GM20000 (cell line): ENCODE measurements at regions not wholly inside any gene's neighbourhood (a gene's known extent, or its start where the extent isn't known, plus 50 kb on each side); places are given as distances from the start of the nearest gene placed in this dataset.

Experiments
- DNase-seq: peaks from one replicate; pipeline ENCODE4 v3.0.0; 2012; ENCODE audit warnings: low spot score
- CTCF ChIP-seq: IDR thresholded peaks from 2 replicates; pipeline ENCODE4 v1.5.1; 2012; ENCODE audit warnings: mild to moderate bottlenecking, control low read depth; ENCODE audit errors: extremely low read depth, missing control alignments

GRCh38 chr21:19031953-19032352 is 628.4 kb upstream of the TMPRSS15 start:
- no peak for DNase-seq
- TF ChIP-seq CTCF = no peak

- no peak for TF ChIP-seq CTCF
These were observed 630.5 kb upstream of the TMPRSS15 start for GRCh38 chr21:19034041-19034440.

GRCh38 chr21:19034560-19034959 is 631.0 kb upstream of the TMPRSS15 start:
- no peak for DNase-seq
- TF ChIP-seq CTCF = no peak

More at GRCh38 chr21:19034041-19034440, 630.5 kb upstream of the TMPRSS15 start:
- DNase-seq = no peak

GRCh38 chr21:19045876-19046275 is 642.3 kb upstream of the TMPRSS15 start:
- no peak for DNase-seq
- TF ChIP-seq CTCF = no peak

- no peak for TF ChIP-seq CTCF
These were observed 644.6 kb upstream of the TMPRSS15 start for GRCh38 chr21:19048098-19048672.

GRCh38 chr21:19049567-19049966 is 646.0 kb upstream of the TMPRSS15 start:
- no peak for DNase-seq
- no peak for TF ChIP-seq CTCF

More at GRCh38 chr21:19048098-19048672, 644.6 kb upstream of the TMPRSS15 start:
- no peak for DNase-seq

- TF ChIP-seq CTCF = no peak
- no peak for DNase-seq
These were observed 661.6 kb upstream of the TMPRSS15 start for GRCh38 chr21:19065164-19065563.
